ENCODE measurements at regions not wholly inside any gene's neighbourhood (a gene's known extent, or its start where the extent isn't known, plus 50 kb on each side); places are given as distances from the start of the nearest gene placed in this dataset.
A peak's percentile ranks its signal among the peaks of the same experiment; 100 is the strongest.

- peak; percentile 75 for DNase-seq (ENCODE audit: low spot score)
- H3K27ac Mint-ChIP-seq = no peak overlapping the region
- peak; percentile 95 to 97 for ATAC-seq
- H3K4me1 Mint-ChIP-seq (ENCODE audit: low read depth in 2 of 2) = peaks cover 0 to 9% of the 10 kb centered on the region in 2 donors
- no peak overlapping the region for H3K4me3 Mint-ChIP-seq
- peaks cover 37 to 66% of the 10 kb centered on the region in 2 donors for H3K27me3 Mint-ChIP-seq
- H3K9me3 Mint-ChIP-seq = no peaks in the 10 kb centered on the region
- peaks cover 6% of the 10 kb centered on the region for H3K36me3 Mint-ChIP-seq
Measured at GRCh38 chr5:175796536-175797499, 74.6 kb upstream of the CPLX2 start.

- H3K27ac Mint-ChIP-seq = no peak overlapping the region
- no peaks in the 10 kb centered on the region for H3K9me3 Mint-ChIP-seq
- H3K4me1 Mint-ChIP-seq (ENCODE audit: low read depth in 2 of 2) = peaks cover 0 to 9% of the 10 kb centered on the region in 2 donors
- H3K36me3 Mint-ChIP-seq = peaks cover 6% of the 10 kb centered on the region
- no peak overlapping the region for H3K4me3 Mint-ChIP-seq
- no peak for ATAC-seq
- H3K27me3 Mint-ChIP-seq = peaks cover 37 to 66% of the 10 kb centered on the region in 2 donors
- DNase-seq (ENCODE audit: low spot score) = no peak
Measured at GRCh38 chr5:175797521-175798038, 73.8 kb upstream of the CPLX2 start.

- DNase-seq (ENCODE audit: low spot score) (no peak), ATAC-seq (no peak)
- peaks cover 6% of the 10 kb centered on the region for H3K36me3 Mint-ChIP-seq
- no peak overlapping the region for H3K27ac Mint-ChIP-seq
- H3K4me3 Mint-ChIP-seq = no peak overlapping the region
- H3K4me1 Mint-ChIP-seq (ENCODE audit: low read depth in 2 of 2) = peaks cover 0 to 9% of the 10 kb centered on the region in 2 donors
- H3K9me3 Mint-ChIP-seq = no peaks in the 10 kb centered on the region
- peaks cover 39 to 70% of the 10 kb centered on the region in 2 donors for H3K27me3 Mint-ChIP-seq
Measured at GRCh38 chr5:175798626-175799025, 72.8 kb upstream of the CPLX2 start.

DNA sequence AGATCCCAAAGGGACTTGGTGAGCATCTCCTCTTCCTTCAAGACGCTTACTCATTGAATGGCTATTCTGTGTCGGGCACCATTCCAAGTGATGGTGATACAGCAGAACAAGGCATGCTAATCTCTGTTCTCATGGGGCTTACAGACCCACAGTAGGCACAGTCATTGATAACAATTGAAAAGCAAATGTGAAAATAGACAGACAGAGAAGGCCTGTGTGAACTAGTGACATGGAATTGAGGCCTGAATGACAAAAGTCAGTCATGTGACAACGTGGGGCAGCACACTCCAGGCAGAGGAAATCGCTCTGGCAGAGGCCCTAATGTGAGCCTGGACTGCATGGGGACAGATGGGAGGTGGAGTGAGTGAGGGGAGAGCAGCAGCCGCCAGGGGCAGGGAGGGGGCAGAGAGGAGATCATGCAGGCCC lies 70.7 kb upstream of the CPLX2 start:
- peaks cover 4% of the 10 kb centered on the region for H3K36me3 Mint-ChIP-seq
- DNase-seq (ENCODE audit: low spot score) = no peak
- H3K4me1 Mint-ChIP-seq (ENCODE audit: low read depth in 2 of 2) = peaks cover 0 to 8% of the 10 kb centered on the region in 2 donors
- no peak for ATAC-seq
- H3K9me3 Mint-ChIP-seq = no peaks in the 10 kb centered on the region
- no peak overlapping the region for H3K27ac Mint-ChIP-seq
- H3K4me3 Mint-ChIP-seq = no peak overlapping the region
- H3K27me3 Mint-ChIP-seq = peaks cover 29 to 63% of the 10 kb centered on the region in 2 donors

GRCh38 chr5:175802361-175802760 lies 69.0 kb upstream of the CPLX2 start:
- DNase-seq (ENCODE audit: low spot score) = no peak
- H3K27ac Mint-ChIP-seq = no peak overlapping the region
- no peaks in the 10 kb centered on the region for H3K9me3 Mint-ChIP-seq
- ATAC-seq = no peak
- H3K4me3 Mint-ChIP-seq = no peak overlapping the region
- peaks cover 0 to 4% of the 10 kb centered on the region in 2 donors for H3K4me1 Mint-ChIP-seq (ENCODE audit: low read depth in 2 of 2)
- no peaks in the 10 kb centered on the region for H3K36me3 Mint-ChIP-seq
- peaks cover 33 to 72% of the 10 kb centered on the region in 2 donors for H3K27me3 Mint-ChIP-seq

- H3K9me3 Mint-ChIP-seq = no peaks in the 10 kb centered on the region
- H3K4me3 Mint-ChIP-seq = no peak overlapping the region
- no peak overlapping the region for H3K27ac Mint-ChIP-seq
- ATAC-seq (no peak), DNase-seq (ENCODE audit: low spot score) (no peak)
- H3K4me1 Mint-ChIP-seq (ENCODE audit: low read depth in 2 of 2) = peaks cover 0 to under 1% of the 10 kb centered on the region in 2 donors
- no peaks in the 10 kb centered on the region for H3K36me3 Mint-ChIP-seq
- peaks cover 34 to 70% of the 10 kb centered on the region in 2 donors for H3K27me3 Mint-ChIP-seq
Measured at GRCh38 chr5:175803254-175803653, 68.1 kb upstream of the CPLX2 start.

GRCh38 chr5:175803736-175804454 lies 67.5 kb upstream of the CPLX2 start:
- no peak overlapping the region for H3K4me3 Mint-ChIP-seq
- DNase-seq (ENCODE audit: low spot score) = no peak
- H3K27me3 Mint-ChIP-seq = peaks cover 29 to 64% of the 10 kb centered on the region in 2 donors
- no peaks in the 10 kb centered on the region for H3K9me3 Mint-ChIP-seq
- H3K36me3 Mint-ChIP-seq = no peaks in the 10 kb centered on the region
- no peak for ATAC-seq
- no peaks in the 10 kb centered on the region for H3K4me1 Mint-ChIP-seq (ENCODE audit: low read depth in 2 of 2)
- H3K27ac Mint-ChIP-seq = no peak overlapping the region

- H3K27ac Mint-ChIP-seq = no peak overlapping the region
- no peak overlapping the region for H3K4me3 Mint-ChIP-seq
- no peaks in the 10 kb centered on the region for H3K9me3 Mint-ChIP-seq
- no peaks in the 10 kb centered on the region for H3K4me1 Mint-ChIP-seq (ENCODE audit: low read depth in 2 of 2)
- H3K27me3 Mint-ChIP-seq = peaks cover 26 to 67% of the 10 kb centered on the region in 2 donors
- DNase-seq (ENCODE audit: low spot score) = no peak
- peak in 1 of 2 donors; percentile 51 for ATAC-seq
- H3K36me3 Mint-ChIP-seq = no peaks in the 10 kb centered on the region
Measured at GRCh38 chr5:175805256-175806011, 65.9 kb upstream of the CPLX2 start.

DNA sequence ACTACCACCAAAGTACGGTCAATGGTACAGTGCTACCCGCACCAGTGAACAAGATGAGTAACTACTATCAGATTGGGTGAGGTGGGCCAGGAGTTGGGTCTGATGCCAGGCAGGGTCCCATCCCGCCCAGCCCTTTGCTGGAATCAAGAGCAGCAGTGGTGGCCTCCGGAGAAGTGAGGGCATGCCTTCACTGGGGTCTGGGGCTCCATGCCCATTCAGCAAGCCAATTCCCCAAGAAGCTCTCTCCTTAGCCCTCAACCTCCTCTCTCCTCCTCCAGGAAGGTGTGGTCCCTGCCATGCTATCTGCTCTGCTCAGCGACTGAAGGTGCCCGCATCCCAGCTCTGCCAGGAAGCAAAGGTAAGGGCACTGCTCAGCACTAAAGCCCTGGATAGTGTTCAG lies 62.7 kb upstream of the CPLX2 start:
- DNase-seq (ENCODE audit: low spot score) (no peak), ATAC-seq (no peak)
- no peak overlapping the region for H3K27ac Mint-ChIP-seq
- H3K27me3 Mint-ChIP-seq = peaks cover 19 to 49% of the 10 kb centered on the region in 2 donors
- H3K4me1 Mint-ChIP-seq (ENCODE audit: low read depth in 2 of 2) = no peaks in the 10 kb centered on the region
- H3K4me3 Mint-ChIP-seq = no peak overlapping the region
- no peaks in the 10 kb centered on the region for H3K36me3 Mint-ChIP-seq
- no peaks in the 10 kb centered on the region for H3K9me3 Mint-ChIP-seq

DNA sequence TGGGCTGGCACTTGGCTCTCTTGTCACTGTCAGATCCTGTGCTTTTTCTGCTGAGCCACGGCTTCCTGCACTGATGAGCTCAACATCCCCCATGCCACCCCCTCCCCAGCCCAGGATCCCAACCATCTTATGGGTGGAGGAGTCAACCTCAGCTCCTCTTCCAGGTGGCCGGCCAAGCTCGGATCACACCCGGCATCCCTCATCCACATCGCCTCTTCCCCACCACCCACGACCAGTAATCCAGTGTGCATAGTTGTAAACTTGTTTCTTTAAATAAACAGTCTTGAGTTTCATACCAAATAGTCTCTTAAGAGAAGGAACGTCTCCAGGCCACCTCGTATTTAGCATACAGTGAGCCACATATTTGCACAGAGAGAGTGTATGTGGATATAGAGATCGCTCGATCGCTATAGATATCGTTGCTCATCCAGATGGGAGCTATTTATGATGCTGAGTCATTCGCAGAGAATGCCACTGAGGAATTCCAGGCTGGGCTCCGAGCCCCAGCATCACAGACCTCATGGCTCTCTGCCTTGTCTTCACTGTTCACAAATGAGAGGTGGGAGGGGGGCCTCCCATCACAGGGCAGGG lies 61.8 kb upstream of the CPLX2 start:
- H3K9me3 Mint-ChIP-seq = no peaks in the 10 kb centered on the region
- H3K27me3 Mint-ChIP-seq = peaks cover 18 to 45% of the 10 kb centered on the region in 2 donors
- ATAC-seq (no peak), DNase-seq (ENCODE audit: low spot score) (no peak)
- H3K27ac Mint-ChIP-seq = no peak overlapping the region
- no peaks in the 10 kb centered on the region for H3K4me1 Mint-ChIP-seq (ENCODE audit: low read depth in 2 of 2)
- no peak overlapping the region for H3K4me3 Mint-ChIP-seq
- H3K36me3 Mint-ChIP-seq = no peaks in the 10 kb centered on the region

GRCh38 chr5:175810457-175810856 lies 60.9 kb upstream of the CPLX2 start:
- Mint-ChIP-seq H3K36me3 (no peaks in the 10 kb centered on the region), H3K27ac (no peak overlapping the region), H3K27me3 (peaks cover 17 to 38% of the 10 kb centered on the region in 2 donors), H3K9me3 (no peaks in the 10 kb centered on the region), H3K4me3 (no peak overlapping the region), H3K4me1 (ENCODE audit: low read depth in 2 of 2) (no peaks in the 10 kb centered on the region)
- ATAC-seq (no peak), DNase-seq (ENCODE audit: low spot score) (no peak)

- DNase-seq (ENCODE audit: low spot score) (no peak), ATAC-seq (no peak)
- Mint-ChIP-seq H3K4me3 (no peak overlapping the region), H3K36me3 (no peaks in the 10 kb centered on the region), H3K27ac (no peak overlapping the region), H3K27me3 (peaks cover 10 to 35% of the 10 kb centered on the region in 2 donors), H3K9me3 (no peaks in the 10 kb centered on the region), H3K4me1 (ENCODE audit: low read depth in 2 of 2) (no peaks in the 10 kb centered on the region)
Measured at GRCh38 chr5:175811589-175811988, 59.8 kb upstream of the CPLX2 start.
